HEK293T (cell line): ENCODE measurements at regions not wholly inside any gene's neighbourhood (a gene's known extent, or its start where the extent isn't known, plus 50 kb on each side); places are given as distances from the start of the nearest gene placed in this dataset.

Source experiments
- CTCF ChIA-PET: fragments of 350-600 bp; formaldehyde crosslinking; extraction: SDS; loops from one replicate; lab custom pipeline; 2021; ENCODE audit warnings: antibody characterized with exemption, inconsistent platforms; lab: Yijun Ruan, JAX
- POLR2A ChIA-PET: fragments of 350-600 bp; formaldehyde crosslinking; extraction: SDS; loops from one replicate; lab custom pipeline; 2020; ENCODE audit warnings: antibody characterized with exemption, inconsistent platforms; lab: Yijun Ruan, JAX
- DNase-seq: peaks from one replicate; pipeline ENCODE4 v3.0.0; 2012; ENCODE audit warnings: mixed read lengths; ENCODE audit errors: extremely low spot score
- ARNT ChIP-seq: fragments of 450-650 bp; IDR thresholded peaks from 2 replicates; pipeline ENCODE4 v1.6.1; 2017; ENCODE audit warnings: mild to moderate bottlenecking
- BHLHE40 ChIP-seq: fragments of 450-650 bp; IDR thresholded peaks from 2 replicates; pipeline ENCODE4 v1.6.1; 2016; ENCODE audit warnings: mild to moderate bottlenecking, moderate library complexity, borderline replicate concordance
- CTBP1 ChIP-seq: fragments of 450-650 bp; IDR thresholded peaks from 2 replicates; pipeline ENCODE4 v1.6.1; 2016; ENCODE audit warnings: borderline replicate concordance
- ELF4 ChIP-seq: fragments of 450-650 bp; IDR thresholded peaks from 2 replicates; pipeline ENCODE4 v1.6.1; 2017; ENCODE audit warnings: antibody characterized with exemption
- FOXA1 ChIP-seq: fragments of 450-650 bp; IDR thresholded peaks from 2 replicates; pipeline ENCODE4 v1.6.1; 2016; ENCODE audit warnings: mild to moderate bottlenecking
- FOXK2 ChIP-seq: fragments of 450-650 bp; IDR thresholded peaks from 2 replicates; pipeline ENCODE4 v1.6.1; 2016; ENCODE audit warnings: mild to moderate bottlenecking
- FOXM1 ChIP-seq: fragments of 450-650 bp; IDR thresholded peaks from 2 replicates; pipeline ENCODE4 v1.6.1; 2017; ENCODE audit warnings: mild to moderate bottlenecking, borderline replicate concordance
- HDGF ChIP-seq: fragments of 450-650 bp; IDR thresholded peaks from 2 replicates; pipeline ENCODE4 v1.6.1; 2017; ENCODE audit warnings: antibody characterized with exemption, borderline replicate concordance
- L3MBTL2 ChIP-seq: fragments of 450-650 bp; conservative IDR thresholded peaks from 2 replicates; pipeline ENCODE4 v1.6.1; 2016; ENCODE audit warnings: mild to moderate bottlenecking
- LEF1 ChIP-seq: fragments of 450-650 bp; IDR thresholded peaks from 2 replicates; pipeline ENCODE4 v1.6.1; 2017; ENCODE audit warnings: mild to moderate bottlenecking, borderline replicate concordance
- NFRKB ChIP-seq: fragments of 450-650 bp; IDR thresholded peaks from 2 replicates; pipeline ENCODE4 v1.6.1; 2016; ENCODE audit warnings: mild to moderate bottlenecking, moderate library complexity
- SP1 ChIP-seq: fragments of 450-650 bp; IDR thresholded peaks from 2 replicates; pipeline ENCODE4 v1.6.1; 2017
- SUZ12 ChIP-seq: fragments of 450-650 bp; IDR thresholded peaks from 2 replicates; pipeline ENCODE4 v1.6.1; 2016; ENCODE audit warnings: mild to moderate bottlenecking
- TARDBP ChIP-seq: fragments of 450-650 bp; IDR thresholded peaks from 2 replicates; pipeline ENCODE4 v1.6.1; 2016
- ZNF384 ChIP-seq: fragments of 450-650 bp; IDR thresholded peaks from 2 replicates; pipeline ENCODE4 v1.6.1; 2016
- TF ChIP-seq, protein P1 (sequence below): fragments of 450-650 bp; IDR thresholded peaks from 2 replicates; pipeline ENCODE4 v1.6.1; 2016

DNA sequence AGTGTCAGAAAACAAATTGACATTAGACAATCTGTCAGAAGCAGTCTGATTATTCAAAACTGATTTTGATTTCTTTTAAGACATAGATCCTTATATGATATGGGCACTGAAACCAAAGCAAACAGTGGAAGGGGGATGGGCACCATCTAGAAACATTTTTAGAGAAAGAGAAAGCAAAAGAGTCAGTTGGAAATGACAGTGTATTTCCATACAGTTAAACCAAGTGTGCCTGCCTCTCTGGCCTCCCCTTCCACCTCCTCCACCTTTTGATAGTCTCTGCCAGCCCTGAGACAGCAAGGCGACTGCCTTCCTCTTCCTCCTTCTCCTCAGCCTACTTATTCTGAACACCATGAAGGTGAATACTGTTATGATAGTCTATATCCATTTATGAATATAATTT lies 949.7 kb downstream of the AMY1C start:
- DNase-seq, result no peak
- no peak for TF ChIP-seq ZNF384
- CTCF ChIA-PET, result interaction anchor here (0.6 kb wide), 1 partner anchor 25 kb away, joined by 3 read pairs; no protein-coding TSS in a partner anchor
- POLR2A ChIA-PET, result no interaction called here

DNA sequence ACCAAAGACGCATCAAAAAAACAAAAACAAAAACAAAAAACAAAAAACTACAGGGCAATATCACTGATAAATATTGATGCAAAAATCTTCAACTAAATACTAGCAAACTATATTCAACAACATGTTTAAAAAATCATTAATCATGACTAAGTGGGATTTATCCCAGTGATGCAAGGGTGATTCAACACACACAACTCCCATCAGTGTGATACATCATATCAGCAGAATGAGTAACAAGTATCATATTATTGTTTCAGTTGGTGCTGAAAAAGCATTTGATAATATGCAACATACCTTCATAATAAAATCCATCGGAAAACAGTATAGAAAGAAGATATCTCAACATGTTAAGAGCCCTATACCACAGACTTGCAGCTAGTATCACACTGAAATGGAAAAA lies 953.0 kb downstream of the AMY1C start:
- ChIA-PET CTCF (no interaction called here), POLR2A (no interaction called here)
- no peak for DNase-seq
- TF ChIP-seq ZNF384, result no peak
- TF ChIP-seq FOXM1, result no peak
- no peak for TF ChIP-seq FOXA1
- TF ChIP-seq, protein P1, sequence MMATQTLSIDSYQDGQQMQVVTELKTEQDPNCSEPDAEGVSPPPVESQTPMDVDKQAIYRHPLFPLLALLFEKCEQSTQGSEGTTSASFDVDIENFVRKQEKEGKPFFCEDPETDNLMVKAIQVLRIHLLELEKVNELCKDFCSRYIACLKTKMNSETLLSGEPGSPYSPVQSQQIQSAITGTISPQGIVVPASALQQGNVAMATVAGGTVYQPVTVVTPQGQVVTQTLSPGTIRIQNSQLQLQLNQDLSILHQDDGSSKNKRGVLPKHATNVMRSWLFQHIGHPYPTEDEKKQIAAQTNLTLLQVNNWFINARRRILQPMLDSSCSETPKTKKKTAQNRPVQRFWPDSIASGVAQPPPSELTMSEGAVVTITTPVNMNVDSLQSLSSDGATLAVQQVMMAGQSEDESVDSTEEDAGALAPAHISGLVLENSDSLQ, result no peak
- TF ChIP-seq ELF4, result no peak
- TF ChIP-seq SP1, result no peak
- TF ChIP-seq FOXK2, result no peak
- no peak for TF ChIP-seq SUZ12
- TF ChIP-seq ARNT, result no peak
- no peak for TF ChIP-seq NFRKB

DNA sequence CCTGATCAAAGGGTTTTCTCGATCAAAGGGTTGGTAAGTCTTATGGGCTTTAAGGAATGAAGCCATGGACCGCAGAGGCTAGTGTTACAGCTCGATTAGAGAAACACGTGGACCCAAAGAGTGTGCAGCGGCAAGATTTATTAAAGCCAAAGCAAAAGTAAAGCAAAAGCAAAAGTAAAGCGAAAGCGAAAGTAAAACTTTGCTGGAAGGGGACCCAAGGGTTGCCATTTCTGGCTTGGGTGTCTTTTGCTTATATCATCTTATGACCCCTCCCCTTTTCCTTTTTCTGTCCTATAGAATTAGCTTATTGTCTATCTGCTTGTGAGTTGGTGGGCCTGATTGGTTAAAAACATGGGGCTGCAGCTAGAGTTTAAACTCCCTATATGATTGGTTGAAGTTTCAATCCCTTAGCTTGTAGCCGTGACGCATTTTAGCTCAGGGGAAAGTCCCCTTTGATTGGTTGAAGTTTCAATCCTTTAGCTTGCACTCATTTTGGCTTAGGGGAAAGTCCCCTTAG lies 957.0 kb downstream of the AMY1C start:
- ChIA-PET CTCF (no interaction called here), POLR2A (no interaction called here)
- TF ChIP-seq SUZ12, result no peak
- TF ChIP-seq ZNF384, result no peak
- no peak for TF ChIP-seq FOXM1
- no peak for TF ChIP-seq SP1
- TF ChIP-seq, protein P1, result no peak
- TF ChIP-seq FOXK2, result no peak
- no peak for TF ChIP-seq L3MBTL2
- no peak for TF ChIP-seq NFRKB
- TF ChIP-seq ELF4, result no peak
- no peak for DNase-seq

- CTCF ChIA-PET, result no interaction called here
- no peak for TF ChIP-seq NFRKB
- TF ChIP-seq FOXA1, result no peak
- TF ChIP-seq TARDBP, result no peak
- no peak for TF ChIP-seq FOXK2
- TF ChIP-seq ZNF384, result no peak
- TF ChIP-seq BHLHE40, result no peak
- TF ChIP-seq ELF4, result no peak
- POLR2A ChIA-PET, result no interaction called here
- DNase-seq, result no peak
Measured at GRCh38 chr1:104718752-104719151, 969.1 kb downstream of the AMY1C start.

- CTCF ChIA-PET, result no interaction called here
- DNase-seq, result no peak
- no peak for TF ChIP-seq ZNF384
- no peak for TF ChIP-seq CTBP1
- TF ChIP-seq TARDBP, result no peak
- POLR2A ChIA-PET, result no interaction called here
Measured at GRCh38 chr1:104720741-104721140, 971.0 kb downstream of the AMY1C start.

- no peak for DNase-seq
- TF ChIP-seq TARDBP (no peak), SUZ12 (no peak), ELF4 (no peak), FOXA1 (no peak), CTBP1 (no peak), HDGF (no peak), FOXK2 (no peak), SP1 (no peak), NFRKB (no peak), FOXM1 (no peak), BHLHE40 (no peak), ZNF384 (no peak), LEF1 (no peak), ARNT (no peak), L3MBTL2 (no peak)
- TF ChIP-seq, protein P1, result no peak
- ChIA-PET CTCF (no interaction called here), POLR2A (no interaction called here)
Measured at GRCh38 chr1:104726917-104727316, 977.2 kb downstream of the AMY1C start.

GRCh38 chr1:104733866-104734265 lies 984.2 kb downstream of the AMY1C start:
- TF ChIP-seq ELF4 (no peak), BHLHE40 (no peak), NFRKB (no peak)
- no peak for DNase-seq
- ChIA-PET POLR2A (no interaction called here), CTCF (no interaction called here)

DNA sequence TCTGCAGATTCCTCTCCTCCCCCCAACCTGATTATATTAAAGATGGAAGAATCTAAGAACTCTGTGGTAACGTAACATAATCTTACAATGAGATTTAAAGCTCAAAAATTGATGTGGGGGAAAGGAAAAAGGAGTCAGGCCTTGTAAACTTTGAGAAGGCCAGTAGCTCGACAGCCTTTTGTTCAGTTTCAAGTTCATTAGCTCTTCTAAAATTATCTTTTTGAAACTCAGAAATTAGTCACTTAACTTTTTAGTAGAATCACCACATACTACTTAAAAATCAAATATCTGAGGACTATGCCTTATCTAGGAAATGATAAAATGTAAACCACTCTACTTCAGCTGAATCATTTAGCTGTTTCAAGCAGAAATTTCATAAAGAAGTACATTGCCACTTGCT lies 996.2 kb downstream of the AMY1C start:
- TF ChIP-seq BHLHE40 (no peak), ARNT (no peak), FOXA1 (no peak), LEF1 (no peak)
- TF ChIP-seq, protein P1, result no peak
- DNase-seq, result no peak
- ChIA-PET CTCF (no interaction called here), POLR2A (no interaction called here)
